HG03469 (cell line): ENCODE measurements at regions not wholly inside any gene's neighbourhood (a gene's known extent, or its start where the extent isn't known, plus 50 kb on each side); places are given as distances from the start of the nearest gene placed in this dataset.
"Not testable (repeated sequence)": the region's sequence is repeated elsewhere in the genome, so short reads cannot be mapped to it uniquely, and the experiment has no call there.

ENCODE experiments used
- ATAC-seq: cut with Tn5 transposase; IDR thresholded peaks from one replicate; pipeline ENCODE4 v1.9.1; 2021; ENCODE audit warnings: mild to moderate bottlenecking, moderate library complexity, moderate number of reproducible peaks; ENCODE audit not compliant: unreplicated experiment

DNA sequence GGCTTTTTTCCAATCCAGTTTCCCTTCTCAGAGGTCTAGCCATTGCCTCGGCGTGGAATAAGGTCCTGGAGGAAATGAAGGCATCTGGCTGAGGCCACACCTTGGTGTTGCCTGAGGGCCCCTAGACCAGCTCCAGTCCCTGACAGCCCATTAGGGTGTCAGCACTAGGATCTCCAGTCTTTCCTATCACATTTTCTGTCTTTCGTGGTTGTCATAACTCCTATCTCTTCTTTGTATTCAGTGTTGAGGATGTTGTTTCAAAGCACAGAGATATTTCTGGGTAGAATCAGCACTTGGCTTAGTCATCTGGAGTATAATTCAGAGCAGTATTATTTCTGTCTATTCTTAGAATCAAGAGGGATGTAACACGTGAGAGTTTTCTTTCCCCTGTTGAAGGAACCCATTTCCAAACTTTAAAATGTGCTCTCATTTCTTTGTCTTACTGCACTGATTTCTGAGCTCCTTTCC is 844.3 kb downstream of the KCNT2 start:
- no peak for ATAC-seq

DNA sequence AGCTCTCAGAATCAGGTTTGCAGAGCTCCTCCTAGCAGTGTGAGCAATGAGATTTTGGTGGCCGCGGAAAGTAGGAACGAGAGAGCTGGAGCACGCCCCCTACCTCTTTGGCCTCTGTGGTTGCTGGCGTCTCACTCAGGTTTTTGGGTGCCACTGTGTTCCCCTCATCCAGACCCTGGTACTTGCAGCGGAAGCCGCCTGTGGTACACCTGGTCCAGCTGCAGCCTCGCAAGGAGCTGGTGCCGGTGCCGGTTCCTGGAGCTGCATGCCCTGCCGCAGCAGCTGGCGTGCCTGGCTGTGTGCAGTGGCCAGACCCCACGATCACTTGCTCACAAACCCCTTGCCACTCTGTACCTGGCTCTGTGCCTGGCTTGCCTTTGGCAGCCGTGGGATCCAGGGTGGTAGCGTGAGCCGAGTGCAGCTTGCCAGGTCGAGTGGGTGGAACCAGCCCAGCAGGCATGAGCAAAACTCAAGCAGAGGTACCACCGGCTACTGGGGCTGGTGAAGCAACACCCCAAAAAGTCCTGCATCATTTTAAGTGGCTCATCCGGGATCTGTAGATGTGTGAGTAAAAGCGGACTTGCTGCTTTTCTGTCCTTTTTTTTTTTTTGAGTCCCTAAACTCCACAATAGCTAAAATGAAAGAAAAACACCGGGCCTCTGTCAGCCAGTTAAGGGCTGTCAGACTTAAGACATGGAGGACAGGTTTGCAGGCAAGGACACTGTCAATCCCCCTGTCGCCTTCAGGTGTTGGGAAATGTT is 844.9 kb downstream of the KCNT2 start:
- ATAC-seq, result no peak

DNA sequence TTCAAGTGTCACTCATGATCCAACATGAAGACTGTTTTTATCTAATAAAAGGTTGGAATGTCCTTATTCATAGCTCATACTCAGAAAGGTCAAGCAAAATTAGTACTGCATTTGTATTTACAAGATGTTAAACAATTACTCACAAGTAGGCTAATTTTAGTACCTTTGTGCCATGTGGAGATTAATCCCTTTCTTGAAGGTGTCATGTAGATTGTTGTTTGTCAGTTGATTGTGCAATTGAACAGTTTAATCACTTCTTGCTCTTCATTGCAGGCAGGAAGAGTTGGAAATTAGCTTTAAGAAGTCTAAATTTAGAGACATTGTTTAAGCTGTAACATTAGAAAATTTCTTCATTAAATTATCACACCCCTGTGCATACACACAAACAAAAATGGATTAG is 847.1 kb downstream of the KCNT2 start:
- ATAC-seq, result no peak

DNA sequence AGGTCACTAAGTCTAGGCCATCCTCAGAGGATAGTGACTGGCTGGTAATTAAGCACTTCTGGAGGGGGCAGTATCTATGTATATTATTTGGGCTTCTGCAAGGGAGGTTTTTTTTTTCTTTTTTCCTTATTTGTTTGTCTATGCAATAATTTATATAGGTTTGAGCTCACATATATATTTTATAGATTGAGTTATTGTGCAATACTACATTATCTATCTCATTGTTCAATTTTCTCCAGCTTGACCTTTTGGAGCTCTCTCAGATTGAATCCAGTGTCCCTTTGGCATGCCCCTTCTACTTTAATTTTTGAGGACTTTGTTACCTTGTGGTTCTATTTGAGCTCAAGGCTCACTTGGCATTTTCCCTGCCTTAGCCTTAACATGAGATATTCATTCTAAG is 852.1 kb downstream of the KCNT2 start:
- ATAC-seq, result no peak

DNA sequence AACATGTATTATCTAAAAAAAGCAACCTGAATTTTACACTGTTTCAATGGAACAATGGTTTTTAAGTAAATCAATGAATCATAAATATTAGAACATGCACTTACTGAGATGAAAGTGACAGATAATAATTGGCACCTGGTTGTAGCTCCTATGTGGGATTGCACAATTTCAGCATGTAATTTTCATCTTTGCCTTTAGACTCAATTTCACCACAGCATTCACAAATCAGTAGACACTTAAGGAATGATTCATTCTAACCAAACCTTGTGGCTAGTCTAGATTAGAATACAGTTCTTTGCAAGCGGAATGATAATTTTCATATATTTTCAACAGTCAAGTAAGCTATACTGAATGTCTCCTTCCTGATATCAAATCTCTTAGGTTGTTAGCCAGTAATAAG is 853.4 kb downstream of the KCNT2 start:
- ATAC-seq, result no peak

DNA sequence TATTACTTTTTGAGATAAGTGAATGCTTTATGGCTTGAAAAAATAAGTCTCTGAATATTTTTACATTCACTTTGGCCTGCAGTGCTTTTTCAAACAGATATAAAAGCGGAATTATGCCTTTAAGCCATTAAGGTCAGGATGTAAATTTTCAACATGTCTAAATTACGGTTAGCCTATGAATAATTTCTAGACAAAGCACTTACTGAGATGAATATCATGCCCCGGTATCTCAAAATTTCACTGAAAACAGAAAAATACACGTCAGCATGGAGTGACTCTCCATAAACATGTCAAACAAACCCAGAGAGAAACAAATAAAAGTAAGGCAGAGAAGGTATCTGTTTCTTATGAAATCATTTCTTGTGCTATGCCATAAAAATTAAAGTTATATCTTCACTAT is 853.9 kb downstream of the KCNT2 start:
- ATAC-seq, result no peak

DNA sequence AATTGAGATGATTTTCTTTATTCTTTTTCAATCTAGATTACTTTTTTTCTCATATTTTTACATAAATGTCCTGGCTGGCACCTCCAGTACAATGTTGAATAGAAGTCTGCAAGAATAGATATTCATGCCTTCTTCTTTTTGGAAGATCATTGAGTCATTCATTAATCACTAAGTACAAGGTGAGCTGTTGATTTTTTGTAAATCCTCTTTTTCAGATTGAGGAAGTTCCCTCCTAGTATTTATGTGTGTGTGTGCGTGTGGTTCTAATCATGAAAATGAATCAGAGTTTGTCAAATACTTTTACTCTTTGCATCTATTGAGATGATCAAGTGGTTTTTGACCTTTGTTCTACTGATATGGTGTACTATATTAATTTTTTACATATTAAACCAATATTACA is 859.3 kb downstream of the KCNT2 start:
- ATAC-seq, result no peak

DNA sequence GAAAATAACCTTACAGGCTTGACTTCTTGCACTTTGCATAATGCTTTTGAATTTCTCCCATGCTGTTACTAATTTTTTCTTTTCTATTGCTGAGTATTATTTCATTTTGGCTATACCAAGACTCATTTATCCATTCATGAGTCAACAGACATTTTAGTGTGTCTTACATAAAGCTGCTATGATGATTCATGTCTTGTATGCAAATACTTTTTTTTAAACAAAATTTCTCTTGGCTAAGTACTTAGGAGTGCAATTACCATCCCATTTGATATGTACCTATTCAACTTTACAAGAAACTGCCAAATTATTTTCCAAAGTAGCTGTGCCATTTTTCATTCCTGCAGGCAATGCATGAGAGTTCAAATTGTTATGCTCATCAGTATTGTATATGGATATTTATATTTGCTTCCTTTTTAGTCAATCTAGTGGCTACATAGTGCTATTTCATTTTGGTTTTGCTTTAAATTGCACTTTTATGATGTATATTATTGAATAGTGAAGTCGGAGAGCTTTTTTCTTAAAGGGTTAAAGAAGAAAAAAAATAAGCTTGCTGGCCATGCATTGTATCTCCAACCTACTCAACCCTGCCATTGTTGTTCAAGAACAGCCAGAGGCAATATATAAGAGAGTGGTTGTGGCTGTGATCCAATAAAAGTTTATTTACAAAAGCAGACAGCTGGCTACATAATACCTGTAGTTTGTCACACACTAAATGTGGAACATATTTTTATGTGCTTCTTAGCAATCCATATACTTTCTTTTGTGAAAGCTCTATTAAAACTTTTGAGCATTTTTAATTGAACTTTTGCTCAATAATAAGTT is 862.8 kb downstream of the KCNT2 start:
- ATAC-seq, result no peak

DNA sequence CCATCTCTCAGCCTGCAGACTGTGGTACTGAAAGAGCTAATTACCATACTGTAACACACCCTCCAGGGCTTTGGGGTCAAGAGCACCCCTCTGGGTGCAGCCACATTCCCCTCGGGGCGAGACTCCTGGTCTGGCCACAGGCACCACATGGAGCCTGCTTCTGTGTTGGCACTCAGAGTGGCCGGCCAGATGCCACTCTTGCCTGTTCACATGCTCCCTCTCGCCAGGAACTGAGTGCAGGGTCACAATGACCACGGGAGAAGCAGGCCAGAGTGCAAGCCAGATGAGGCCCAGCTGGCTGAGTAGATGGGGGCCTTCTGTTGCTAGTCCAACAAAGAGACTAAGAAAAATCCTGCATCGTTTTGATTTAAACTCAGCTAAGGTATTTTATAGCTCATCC is 864.0 kb downstream of the KCNT2 start:
- no peak for ATAC-seq

DNA sequence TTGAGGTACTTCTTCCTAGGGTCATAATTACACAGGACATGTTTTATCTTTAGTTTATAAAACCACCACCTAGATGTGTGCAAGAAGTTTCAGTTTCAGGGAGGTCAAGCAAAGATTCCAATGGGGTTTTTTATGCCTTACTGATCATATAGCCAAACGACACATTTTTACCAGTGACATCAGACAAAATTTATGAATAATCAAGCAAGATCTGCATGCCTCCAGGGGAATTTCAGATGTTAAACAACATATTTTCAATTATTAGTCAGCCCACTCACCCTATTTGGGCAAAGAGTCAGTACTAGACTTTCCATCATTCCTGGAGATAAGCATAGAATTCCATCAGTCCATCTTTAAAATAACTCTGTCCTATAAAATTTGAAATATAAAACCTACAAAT is 867.4 kb downstream of the KCNT2 start:
- ATAC-seq, result no peak

DNA sequence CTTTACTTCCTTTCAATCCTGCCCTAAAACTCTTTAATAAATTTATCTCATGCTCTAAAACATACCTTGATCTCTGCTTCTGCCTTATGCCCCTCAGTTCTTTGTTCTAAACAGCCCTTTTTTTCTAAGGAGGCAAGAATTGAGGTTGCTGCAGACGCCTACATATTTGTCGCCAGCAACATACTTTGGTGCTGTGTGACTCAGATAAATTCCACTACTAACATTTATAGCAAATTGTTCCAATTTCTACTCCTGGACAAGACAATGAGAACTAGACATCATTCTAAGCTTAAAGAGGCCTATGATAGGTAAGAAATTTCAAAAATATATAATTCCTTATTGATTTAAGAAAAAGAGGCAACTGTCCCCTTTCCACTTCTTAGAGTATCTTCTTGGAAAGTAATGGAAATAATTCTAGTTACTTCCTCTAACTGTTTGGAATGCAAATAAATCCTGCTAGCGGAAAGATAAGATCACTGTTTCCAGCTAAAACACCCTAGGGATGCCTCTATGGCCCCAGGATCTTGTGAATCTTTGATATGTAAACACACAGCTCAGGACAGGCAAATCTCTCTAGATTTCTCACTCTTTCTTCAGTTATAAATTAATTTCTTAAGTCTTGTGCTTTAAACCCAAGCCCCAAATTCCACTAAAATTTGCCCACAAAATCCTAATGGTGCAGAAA is 869.1 kb downstream of the KCNT2 start:
- no peak for ATAC-seq

DNA sequence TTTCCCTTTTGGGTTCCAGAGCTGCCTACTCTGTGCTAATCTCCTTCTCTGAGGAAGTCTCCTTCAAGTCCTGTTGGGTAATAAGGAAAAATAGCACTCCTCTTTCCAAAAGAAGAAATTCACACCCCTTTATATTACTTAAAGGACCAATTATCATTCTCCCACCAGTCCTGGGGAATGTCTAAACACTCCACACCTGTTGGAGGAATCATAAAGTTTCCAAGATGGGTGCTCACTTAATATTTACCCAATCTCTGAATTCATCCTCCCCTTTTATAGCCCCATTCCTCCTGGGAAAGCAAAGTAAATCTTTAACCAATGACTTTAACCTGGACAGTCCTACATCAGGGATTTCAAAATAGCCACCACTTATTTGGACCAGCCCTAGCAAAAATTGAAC is 873.1 kb downstream of the KCNT2 start:
- ATAC-seq, result no peak

DNA sequence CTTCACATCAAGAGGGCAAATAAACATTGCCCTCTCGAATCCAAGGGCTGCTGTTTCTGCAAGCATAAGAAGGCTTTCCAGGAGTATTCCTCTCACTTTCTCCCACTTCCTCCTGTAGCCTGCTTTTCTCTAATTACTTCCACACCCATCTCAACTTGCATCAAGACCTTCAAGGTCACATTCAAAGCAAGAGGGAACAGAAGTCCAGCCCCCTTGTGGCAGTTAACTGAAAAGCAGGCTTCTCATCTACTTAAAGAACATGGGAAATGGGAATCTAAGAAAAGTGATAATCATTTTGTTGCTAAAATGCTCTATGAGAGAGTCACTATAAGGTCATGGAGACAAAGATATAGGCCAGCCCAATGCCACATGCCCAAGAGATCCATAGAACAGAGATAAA is 874.4 kb downstream of the KCNT2 start:
- ATAC-seq, result peak; percentile 44

DNA sequence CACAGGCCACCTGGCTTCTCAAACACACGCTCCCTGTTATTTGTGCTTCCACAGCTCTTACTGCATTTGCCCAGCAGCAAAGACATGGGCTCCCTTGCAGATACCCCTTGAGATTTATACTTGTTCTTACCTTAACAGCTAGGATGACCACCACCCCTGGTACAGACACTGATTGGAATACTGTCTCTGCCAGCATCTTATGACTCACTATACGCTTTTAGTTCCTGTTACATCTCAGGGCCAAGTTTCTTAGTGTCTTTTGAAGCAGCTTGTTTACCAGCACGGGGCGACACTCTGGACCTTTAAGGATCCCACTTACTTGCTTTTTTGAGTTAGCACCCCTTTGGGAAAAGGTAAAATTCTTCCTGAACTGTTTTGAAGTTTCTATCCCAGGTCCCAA is 874.8 kb downstream of the KCNT2 start:
- no peak for ATAC-seq

DNA sequence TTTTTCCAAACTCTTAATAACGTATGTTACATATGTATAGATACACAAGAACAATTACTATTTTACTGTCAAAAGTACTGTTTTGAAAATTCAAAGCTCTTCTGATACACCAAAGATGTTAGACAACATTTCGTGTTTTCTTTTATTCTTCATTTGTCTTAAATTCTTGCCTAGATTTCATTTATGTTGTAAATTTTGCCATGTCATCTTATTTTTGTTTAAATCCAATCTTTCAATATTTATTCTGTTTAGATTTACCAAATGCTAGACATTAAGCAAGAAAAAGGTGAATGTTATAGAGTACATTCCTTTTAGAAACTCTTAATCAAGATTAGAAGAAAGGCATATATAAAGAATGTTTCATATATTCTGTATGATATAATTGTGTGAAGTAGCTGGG is 876.9 kb downstream of the KCNT2 start:
- ATAC-seq, result no peak

DNA sequence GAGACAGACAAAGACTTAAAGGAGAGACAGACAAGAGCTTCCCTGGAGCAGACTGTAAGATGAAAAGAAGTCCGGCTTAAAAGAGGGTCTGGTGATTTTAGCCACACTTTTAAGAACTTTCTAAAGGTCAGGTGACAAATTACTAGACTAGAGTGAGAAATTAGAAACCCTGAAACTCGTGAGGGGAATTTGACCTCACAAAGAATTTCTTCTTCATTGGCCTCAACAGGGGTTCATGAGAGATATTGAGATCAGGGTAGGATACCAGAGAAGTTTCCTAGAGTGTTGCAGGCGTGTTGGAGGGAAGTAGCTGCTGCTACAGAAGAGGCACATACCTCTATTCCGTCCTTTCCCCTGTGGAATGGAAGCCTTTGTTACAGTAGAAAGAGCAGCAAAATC is 884.4 kb downstream of the KCNT2 start:
- ATAC-seq, result no peak

DNA sequence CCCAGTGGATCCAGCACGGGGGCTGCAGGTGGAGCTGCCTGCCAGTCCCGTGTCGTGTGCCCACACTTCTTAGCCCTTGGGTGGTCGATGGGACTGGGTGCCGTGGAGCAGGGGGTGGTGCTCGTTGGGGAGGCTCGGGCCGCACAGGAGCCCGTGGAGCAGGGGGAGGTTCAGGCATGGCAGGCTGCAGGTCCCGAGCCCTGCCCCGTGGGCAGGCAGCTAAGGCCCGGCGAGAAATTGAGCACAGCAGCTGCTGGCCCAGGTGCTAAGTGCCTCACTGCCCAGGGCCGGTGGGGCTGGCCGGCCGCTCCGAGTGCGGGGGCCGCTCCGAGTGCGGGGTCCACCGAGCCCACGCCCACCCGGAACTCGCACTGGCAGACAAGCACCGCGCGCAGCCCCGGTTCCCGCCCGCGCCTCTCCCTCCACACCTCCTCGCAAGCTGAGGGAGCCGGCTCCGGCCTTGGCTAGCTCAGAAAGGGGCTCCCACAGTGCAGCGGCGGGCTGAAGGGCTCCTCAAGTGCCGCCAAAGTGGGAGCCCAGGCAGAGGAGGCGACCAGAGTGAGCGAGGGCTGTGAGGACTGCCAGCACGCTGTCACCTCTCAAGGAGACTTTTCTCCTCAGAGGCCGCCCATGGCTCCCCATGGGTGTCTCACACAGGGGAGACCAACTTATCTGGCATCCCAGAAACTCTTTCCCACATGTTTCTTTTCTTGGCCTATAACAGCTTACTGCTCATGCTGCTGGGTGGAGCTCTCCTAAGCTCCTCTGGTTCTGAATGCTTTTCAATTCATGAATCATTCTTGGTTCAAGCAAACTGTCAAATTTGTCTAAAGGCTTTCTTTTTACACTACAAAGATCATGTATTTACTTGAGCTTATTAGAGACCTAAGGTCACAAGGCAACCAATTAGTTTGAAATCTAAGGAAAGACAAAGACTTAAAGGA is 885.1 kb downstream of the KCNT2 start:
- ATAC-seq, result not testable (repeated sequence)

DNA sequence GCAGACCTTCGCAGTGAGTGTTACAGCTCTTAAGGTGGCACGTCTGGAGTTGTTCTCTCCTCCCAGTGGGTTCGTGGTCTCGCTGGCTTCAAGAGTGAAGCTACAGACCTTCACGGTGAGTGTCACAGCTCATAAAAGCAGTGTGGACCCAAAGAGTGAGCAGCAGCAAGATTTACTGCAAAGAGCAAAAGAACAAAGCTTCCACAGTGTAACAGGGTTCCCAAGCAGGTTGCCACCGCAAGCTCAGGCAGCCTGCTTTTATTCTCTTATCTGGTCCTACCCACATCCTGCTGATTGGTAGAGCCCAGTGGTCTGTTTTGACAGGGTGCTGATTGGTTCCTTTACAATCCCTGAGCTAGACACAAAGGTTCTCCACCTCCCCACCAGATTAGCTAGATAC is 886.1 kb downstream of the KCNT2 start:
- ATAC-seq, result not testable (repeated sequence)

DNA sequence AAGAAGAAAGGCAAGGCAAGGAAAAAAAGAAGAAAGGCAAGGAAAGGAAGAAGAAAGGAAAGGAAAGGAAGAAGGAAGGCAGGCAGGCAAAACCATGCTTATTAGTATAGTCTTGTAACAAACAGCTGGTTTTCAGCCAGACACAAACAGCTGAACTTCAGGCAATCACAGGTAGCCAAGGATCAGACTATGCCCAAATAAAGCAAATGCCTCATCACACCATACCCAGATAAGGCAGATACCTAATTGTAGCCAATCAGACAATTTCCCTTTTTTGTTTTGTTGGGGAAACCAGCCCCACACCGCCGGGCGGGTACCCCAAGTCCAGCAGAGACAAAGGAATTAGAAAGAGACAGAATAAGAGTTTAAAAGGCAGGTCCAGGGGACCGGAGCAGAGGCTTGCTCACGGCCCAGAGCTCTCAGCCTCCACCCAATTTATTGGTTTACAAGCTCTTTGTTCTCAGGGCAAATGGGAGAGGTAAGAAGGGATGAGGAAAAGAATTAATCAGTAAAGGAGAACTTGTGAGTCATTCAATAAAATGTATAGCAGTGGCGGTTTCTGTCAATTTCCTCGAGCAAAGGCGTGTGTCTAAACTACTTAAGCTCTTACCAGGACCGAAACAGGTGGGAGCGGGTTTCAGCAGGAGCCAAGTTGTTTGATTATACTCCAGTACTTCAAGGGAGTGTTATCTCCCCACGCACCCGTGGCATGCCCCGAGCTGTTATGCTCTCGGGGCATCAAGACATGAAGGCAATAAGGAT is 886.8 kb downstream of the KCNT2 start:
- ATAC-seq, result no peak

DNA sequence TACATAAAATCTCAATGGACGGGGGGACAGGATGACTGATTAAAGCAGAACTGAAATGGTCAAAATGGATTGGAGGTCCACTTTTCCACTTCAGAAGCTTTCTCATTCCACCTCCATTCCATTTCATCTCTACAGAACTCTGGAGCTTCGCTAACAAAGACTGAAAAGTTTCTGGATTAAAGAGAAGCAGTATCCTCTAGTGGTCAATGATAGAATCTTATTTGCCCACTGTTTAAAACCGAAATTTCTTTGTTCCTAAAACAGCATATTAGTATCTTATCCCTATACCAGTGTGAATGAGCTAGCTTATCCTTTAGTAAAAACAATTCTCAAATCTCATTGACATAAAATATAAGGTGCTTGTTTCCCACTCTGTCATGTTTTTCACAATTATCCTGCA is 890.6 kb downstream of the KCNT2 start:
- no peak for ATAC-seq
